ENCODE measurements at regions not wholly inside any gene's neighbourhood (a gene's known extent, or its start where the extent isn't known, plus 50 kb on each side); places are given as distances from the start of the nearest gene placed in this dataset.

DNA sequence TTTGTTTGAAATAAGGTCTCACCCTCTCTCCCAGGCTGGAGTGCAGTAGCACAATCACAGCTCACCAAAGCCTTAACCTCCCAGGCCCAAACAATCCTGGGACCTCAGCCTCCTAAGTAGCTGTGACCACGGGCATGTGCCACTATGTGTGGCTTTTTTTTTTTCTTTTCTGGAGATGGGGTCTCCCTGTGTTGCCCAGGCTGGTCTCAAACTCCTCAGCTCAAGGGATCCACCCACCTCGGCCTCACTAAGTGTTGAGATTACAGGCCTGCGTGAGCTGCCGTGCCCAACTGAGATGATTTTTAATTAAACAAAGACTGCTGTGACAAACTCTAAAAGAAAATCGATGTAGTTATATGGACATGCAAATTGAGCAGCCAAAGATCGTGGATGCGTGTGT, 768.4 kb upstream of the ADGRL2 start:
- H3K4me3 ChIP-seq (ENCODE audit: low read depth, low read length), result no peak overlapping the region
- DNase-seq (ENCODE audit: low read depth), result no peak

- no peak overlapping the region for H3K4me3 ChIP-seq (ENCODE audit: low read depth, low read length)
- DNase-seq (ENCODE audit: low read depth), result no peak
Observed at GRCh38 chr1:81030441-81030840, 770.3 kb upstream of the ADGRL2 start.

DNA sequence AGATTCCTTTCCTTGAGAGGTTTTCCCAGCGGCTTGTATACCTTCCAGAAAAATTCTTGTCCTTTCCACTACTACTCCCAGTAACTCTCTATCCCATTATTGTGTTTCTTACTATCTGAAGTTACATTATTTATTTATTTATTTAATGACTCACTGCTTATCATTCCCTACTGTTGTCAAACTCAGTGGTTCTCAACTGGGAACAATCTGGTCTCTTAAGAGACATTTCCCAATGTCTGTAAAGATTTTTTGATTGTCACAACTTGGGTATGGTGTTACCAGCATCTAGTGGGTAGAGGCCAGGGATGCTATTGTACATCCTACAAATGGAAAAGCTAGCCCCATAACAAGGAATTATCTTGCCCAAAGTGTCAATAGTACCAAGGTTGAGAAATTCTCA, 771.5 kb upstream of the ADGRL2 start:
- no peak overlapping the region for H3K4me3 ChIP-seq (ENCODE audit: low read depth, low read length)
- no peak for DNase-seq (ENCODE audit: low read depth)

- H3K4me3 ChIP-seq (ENCODE audit: low read depth, low read length), result no peak overlapping the region
- no peak for DNase-seq (ENCODE audit: low read depth)
Observed at GRCh38 chr1:81023187-81023724, 777.5 kb upstream of the ADGRL2 start.

DNA sequence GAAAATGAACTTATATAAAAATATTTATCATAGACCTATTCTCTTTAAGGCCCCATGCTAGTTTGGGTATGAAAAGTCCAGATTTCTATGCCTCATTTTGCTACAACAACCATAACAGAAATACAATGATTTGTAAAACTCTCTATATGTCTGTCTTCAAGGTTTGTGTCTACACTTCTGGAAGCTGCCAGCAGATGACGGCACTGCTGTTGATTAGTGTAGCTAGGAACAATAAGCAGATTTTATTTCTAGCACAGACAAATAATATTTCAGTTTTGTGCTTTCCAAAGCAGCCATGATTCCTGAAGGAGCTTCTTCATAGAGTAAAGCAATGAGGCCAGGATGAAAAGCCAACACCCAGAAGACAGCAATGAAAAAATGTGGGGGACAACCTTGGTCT, 779.6 kb upstream of the ADGRL2 start:
- no peak for DNase-seq (ENCODE audit: low read depth)
- no peak overlapping the region for H3K4me3 ChIP-seq (ENCODE audit: low read depth, low read length)

DNA sequence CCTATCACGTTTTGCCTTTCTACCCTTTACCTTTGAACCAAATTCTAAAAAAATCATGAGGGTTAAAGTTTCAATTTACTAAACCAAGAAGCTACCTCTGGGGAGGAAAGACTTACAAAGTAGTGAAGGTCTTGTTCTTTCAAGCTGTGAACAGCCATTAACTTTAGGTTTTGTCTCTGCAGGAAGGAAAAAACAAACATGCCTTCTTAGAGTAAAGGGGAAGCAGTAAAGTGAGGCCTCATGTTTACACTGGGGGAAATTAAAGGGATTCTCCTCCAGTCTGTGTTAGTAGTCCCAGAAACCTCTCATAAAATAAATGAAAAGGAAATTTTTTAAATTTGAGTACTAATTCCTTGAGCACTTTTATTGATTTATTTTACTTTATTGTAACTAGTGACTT, 780.2 kb upstream of the ADGRL2 start:
- H3K4me3 ChIP-seq (ENCODE audit: low read depth, low read length), result no peak overlapping the region
- DNase-seq (ENCODE audit: low read depth), result no peak

DNA sequence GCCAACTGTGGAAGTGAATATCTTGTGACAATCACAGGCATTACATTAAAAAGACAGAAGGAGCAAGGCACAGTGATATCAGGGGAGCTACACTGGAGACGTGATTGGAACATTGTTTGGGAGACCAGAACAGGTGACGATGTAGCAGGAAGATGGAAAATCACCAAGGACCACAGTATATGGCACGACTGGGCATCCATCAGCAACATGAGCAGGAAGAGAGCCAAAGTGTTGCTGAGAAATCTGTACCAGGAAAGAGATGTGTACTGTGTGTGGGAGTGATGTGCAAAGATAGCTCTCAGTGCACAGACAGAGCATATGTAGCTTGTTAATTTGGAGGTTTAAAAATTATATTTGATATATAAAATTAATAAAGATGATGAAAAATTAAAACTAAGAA, 790.6 kb upstream of the ADGRL2 start:
- no peak overlapping the region for H3K4me3 ChIP-seq (ENCODE audit: low read depth, low read length)
- DNase-seq (ENCODE audit: low read depth), result no peak

DNA sequence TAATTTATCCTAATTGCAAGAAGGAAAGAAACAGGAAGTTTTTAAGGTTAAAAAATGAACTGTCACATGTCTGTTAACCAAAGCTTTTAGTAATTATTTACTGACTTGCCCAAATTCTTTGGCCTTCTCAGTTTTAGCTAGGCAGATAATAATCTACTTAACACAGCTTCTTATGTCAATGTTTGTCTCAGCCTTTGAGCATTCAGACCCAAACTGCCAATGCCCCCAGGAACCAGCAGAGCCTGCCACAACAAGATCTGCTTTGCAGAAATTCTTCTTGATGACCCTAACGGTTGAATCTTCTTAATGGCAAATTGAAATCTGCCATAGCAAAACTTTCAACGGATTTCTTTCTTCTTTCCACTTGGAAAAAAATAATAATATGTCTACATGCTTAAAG, 792.4 kb upstream of the ADGRL2 start:
- H3K4me3 ChIP-seq (ENCODE audit: low read depth, low read length), result no peak overlapping the region
- DNase-seq (ENCODE audit: low read depth), result no peak

- DNase-seq (ENCODE audit: low read depth), result no peak
- no peak overlapping the region for H3K4me3 ChIP-seq (ENCODE audit: low read depth, low read length)
Observed at GRCh38 chr1:81007024-81007423, 793.7 kb upstream of the ADGRL2 start.

DNA sequence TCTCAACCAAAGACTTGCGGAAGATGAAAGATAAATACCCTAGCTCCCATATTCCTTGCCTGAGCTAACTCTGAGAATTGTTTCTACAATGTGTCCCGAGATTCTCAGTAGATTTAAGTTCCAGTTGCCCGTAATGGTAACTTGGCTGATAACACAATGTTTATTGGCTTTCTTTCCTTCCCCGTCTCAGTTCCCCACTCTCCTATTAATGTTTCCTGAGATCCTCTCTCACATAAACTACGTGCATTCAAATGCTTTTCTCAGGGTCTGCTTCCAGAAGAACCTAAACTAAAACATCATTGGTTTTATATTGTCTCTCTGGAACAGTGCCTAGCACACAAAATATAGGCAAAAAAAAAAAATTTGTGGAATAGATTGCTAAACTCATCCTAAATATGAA, 794.2 kb upstream of the ADGRL2 start:
- no peak for DNase-seq (ENCODE audit: low read depth)
- H3K4me3 ChIP-seq (ENCODE audit: low read depth, low read length), result no peak overlapping the region

- no peak overlapping the region for H3K4me3 ChIP-seq (ENCODE audit: low read depth, low read length)
- DNase-seq (ENCODE audit: low read depth), result no peak
Observed at GRCh38 chr1:81004011-81004410, 796.7 kb upstream of the ADGRL2 start.

DNA sequence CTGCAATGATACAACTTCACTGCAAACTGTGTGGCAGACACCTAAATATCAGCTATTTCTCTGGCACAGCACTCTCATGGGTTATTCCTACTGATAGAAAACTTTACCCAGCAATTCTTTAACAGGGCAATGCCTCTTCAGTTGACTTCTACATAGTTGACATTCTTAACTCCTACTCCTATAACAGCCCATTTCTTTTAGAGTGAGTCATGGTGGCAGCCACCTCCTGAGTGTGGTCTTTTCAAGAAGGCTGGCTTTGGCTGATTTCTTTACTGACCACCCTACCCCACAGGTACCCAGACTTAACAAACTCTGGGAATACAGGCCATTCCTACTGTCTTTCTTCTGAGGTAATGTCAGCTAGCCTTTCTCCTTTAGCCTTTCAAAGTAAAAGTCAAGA, 805.8 kb upstream of the ADGRL2 start:
- DNase-seq (ENCODE audit: low read depth), result no peak
- H3K4me3 ChIP-seq (ENCODE audit: low read depth, low read length), result no peak overlapping the region

- no peak overlapping the region for H3K4me3 ChIP-seq (ENCODE audit: low read depth, low read length)
- DNase-seq (ENCODE audit: low read depth), result no peak
Observed at GRCh38 chr1:80994038-80994437, 806.7 kb upstream of the ADGRL2 start.

GRCh38 chr1:80993154-80993980, 807.4 kb upstream of the ADGRL2 start:
- no peak for DNase-seq (ENCODE audit: low read depth)
- no peak overlapping the region for H3K4me3 ChIP-seq (ENCODE audit: low read depth, low read length)

GRCh38 chr1:80989455-80989854, 811.3 kb upstream of the ADGRL2 start:
- no peak for DNase-seq (ENCODE audit: low read depth)
- no peak overlapping the region for H3K4me3 ChIP-seq (ENCODE audit: low read depth, low read length)

DNA sequence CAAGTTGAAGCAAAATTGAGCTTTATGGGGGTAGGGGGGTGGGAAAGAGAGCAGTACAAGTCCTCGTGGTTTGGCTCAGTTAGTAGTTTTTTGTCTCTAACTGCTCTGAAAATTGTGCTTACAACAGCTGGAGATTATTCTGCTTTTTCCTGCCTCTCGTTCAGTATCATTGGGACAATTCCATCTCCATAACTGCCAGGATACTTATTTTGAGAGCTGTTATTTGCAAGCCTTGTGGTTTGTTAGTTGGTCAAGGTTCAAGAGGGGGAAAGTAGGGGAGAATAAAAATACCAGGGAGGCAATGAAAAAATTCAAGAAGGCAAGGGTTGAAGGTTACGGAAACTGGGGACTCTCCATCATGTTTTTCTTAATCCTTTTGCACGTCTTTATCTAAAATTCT, 811.8 kb upstream of the ADGRL2 start:
- H3K4me3 ChIP-seq (ENCODE audit: low read depth, low read length), result no peak overlapping the region
- DNase-seq (ENCODE audit: low read depth), result no peak

- DNase-seq (ENCODE audit: low read depth), result no peak
- no peak overlapping the region for H3K4me3 ChIP-seq (ENCODE audit: low read depth, low read length)
Observed at GRCh38 chr1:80987824-80988223, 812.9 kb upstream of the ADGRL2 start.

DNA sequence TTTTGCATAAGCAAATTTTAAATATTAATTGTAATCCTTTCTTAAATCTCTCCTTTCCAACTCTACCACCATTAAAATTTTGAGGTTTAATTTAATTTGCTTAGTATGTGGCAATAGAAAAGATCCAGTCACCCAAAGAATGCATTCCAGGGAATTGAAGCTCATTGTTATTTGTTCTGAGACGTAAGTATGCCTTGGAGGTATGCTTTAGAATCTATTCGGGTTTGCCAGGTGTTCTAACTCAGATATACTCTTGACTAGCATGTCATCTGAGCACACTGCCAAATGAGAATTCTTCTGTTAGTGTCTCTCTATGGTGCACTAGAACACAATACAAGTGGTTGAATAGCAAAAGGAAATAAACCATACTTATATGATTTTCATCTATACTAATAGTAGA, 813.6 kb upstream of the ADGRL2 start:
- DNase-seq (ENCODE audit: low read depth), result no peak
- no peak overlapping the region for H3K4me3 ChIP-seq (ENCODE audit: low read depth, low read length)

- H3K4me3 ChIP-seq (ENCODE audit: low read depth, low read length), result no peak overlapping the region
- DNase-seq (ENCODE audit: low read depth), result no peak
Observed at GRCh38 chr1:80982831-80983230, 817.9 kb upstream of the ADGRL2 start.

GRCh38 chr1:80973101-80973500, 827.6 kb upstream of the ADGRL2 start:
- H3K4me3 ChIP-seq (ENCODE audit: low read depth, low read length), result no peak overlapping the region
- no peak for DNase-seq (ENCODE audit: low read depth)

DNA sequence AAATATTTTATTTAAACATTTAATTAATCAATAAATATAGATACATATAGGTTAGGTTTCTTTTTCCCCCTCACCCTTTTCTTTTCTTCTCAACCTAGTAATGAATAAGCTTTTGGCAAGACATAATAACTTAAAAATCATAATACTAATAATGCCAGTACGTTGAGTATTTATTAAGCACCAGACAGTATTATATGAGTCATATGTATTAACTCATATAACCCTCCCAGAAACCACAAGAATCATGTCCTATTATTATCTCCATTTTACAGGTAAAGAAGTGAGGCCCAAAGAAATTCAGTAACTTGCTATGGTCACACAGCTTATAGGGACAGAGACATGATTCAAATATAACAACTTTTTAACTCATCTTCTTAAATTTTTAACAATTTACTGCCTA, 834.5 kb upstream of the ADGRL2 start:
- DNase-seq (ENCODE audit: low read depth), result no peak

More for the DNA sequence above, 834.5 kb upstream of the ADGRL2 start:
- H3K4me3 ChIP-seq (ENCODE audit: low read depth, low read length), result no peak overlapping the region

Data from skeletal muscle cell (primary cell).